ENCODE measurements at regions not wholly inside any gene's neighbourhood (a gene's known extent, or its start where the extent isn't known, plus 50 kb on each side); places are given as distances from the start of the nearest gene placed in this dataset.

DNA sequence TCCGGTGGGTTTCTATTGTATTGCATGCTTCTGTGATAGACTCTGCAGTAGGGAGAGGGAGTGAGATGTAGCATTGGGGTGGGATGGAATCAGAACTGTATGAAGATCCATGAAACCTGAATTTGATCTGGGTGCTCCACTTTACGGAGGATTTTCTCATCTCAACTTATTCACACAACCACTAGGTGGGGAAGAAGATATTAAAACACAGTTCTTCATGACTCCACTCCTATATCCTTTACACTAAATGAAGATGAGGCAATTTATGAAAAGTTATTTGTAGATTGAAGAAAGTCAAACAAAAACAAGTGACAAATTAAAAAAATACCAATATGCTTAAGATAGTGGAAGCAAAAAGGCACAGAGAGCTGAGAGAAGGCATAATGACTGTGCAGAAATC lies 92.6 kb upstream of the PDGFD start:
- TF ChIP-seq SPI1 (IDR thresholded peaks at IDR 0.05; ENCODE audit: low read depth, low read length) (no peak), POLR2A (IDR thresholded peaks at IDR 0.05; ENCODE audit: low read depth, low read length) (no peak), POLR2AphosphoS5 (IDR thresholded peaks at IDR 0.05; ENCODE audit: low read depth, low read length) (no peak), PAX5 (IDR thresholded peaks at IDR 0.05; ENCODE audit: insufficient read depth, low read length, severe bottlenecking) (no peak)

Data from GM12891 (cell line).